CD4-positive, alpha-beta T cell treated with Interleukin-10 for 1 hour (primary cell): ENCODE measurements at regions not wholly inside any gene's neighbourhood (a gene's known extent, or its start where the extent isn't known, plus 50 kb on each side); places are given as distances from the start of the nearest gene placed in this dataset.
"Not testable (repeated sequence)": the region's sequence is repeated elsewhere in the genome, so short reads cannot be mapped to it uniquely, and the experiment has no call there.

ENCODE experiments used
- DNase-seq: peaks from one replicate; pipeline ENCODE4 v3.0.0-alpha.2; 2020

- no peak for DNase-seq
Observed at GRCh38 chr7:39826166-39826565, 123.9 kb upstream of the CDK13 start.

GRCh38 chr7:39827571-39827970, 122.5 kb upstream of the CDK13 start:
- DNase-seq, result no peak

GRCh38 chr7:39829028-39829427, 121.0 kb upstream of the CDK13 start:
- no peak for DNase-seq

GRCh38 chr7:39832519-39833085, 117.5 kb upstream of the CDK13 start:
- DNase-seq, result no peak

- peak; percentile 3 for DNase-seq
Observed at GRCh38 chr7:39833180-39833799, 116.8 kb upstream of the CDK13 start.

GRCh38 chr7:39833865-39834634, 116.0 kb upstream of the CDK13 start:
- DNase-seq, result not testable (repeated sequence)

GRCh38 chr7:39838326-39838725, 111.7 kb upstream of the CDK13 start:
- no peak for DNase-seq

GRCh38 chr7:39845006-39845405, 105.0 kb upstream of the CDK13 start:
- DNase-seq, result no peak

GRCh38 chr7:39847227-39847626, 102.8 kb upstream of the CDK13 start:
- DNase-seq, result no peak

GRCh38 chr7:39851466-39852045, 98.5 kb upstream of the CDK13 start:
- DNase-seq, result no peak

- DNase-seq, result not testable (repeated sequence)
Observed at GRCh38 chr7:39854616-39855324, 95.3 kb upstream of the CDK13 start.

GRCh38 chr7:39855325-39855674, 94.8 kb upstream of the CDK13 start:
- no peak for DNase-seq

- not testable (repeated sequence) for DNase-seq
Observed at GRCh38 chr7:39863675-39864322, 86.3 kb upstream of the CDK13 start.

GRCh38 chr7:39869888-39870522, 80.1 kb upstream of the CDK13 start:
- DNase-seq, result not testable (repeated sequence)

- DNase-seq, result not testable (repeated sequence)
Observed at GRCh38 chr7:39871610-39872009, 78.4 kb upstream of the CDK13 start.

- DNase-seq, result no peak
Observed at GRCh38 chr7:39880556-39880955, 69.5 kb upstream of the CDK13 start.

GRCh38 chr7:39882148-39882784, 67.8 kb upstream of the CDK13 start:
- no peak for DNase-seq

GRCh38 chr7:39883812-39884390, 66.2 kb upstream of the CDK13 start:
- DNase-seq, result no peak

- DNase-seq, result no peak
Observed at GRCh38 chr7:39888171-39888853, 61.7 kb upstream of the CDK13 start.

- DNase-seq, result no peak
Observed at GRCh38 chr7:39890411-39890810, 59.6 kb upstream of the CDK13 start.

- no peak for DNase-seq
Observed at GRCh38 chr7:39891894-39892293, 58.2 kb upstream of the CDK13 start.
